CD4-positive, alpha-beta T cell treated with Interleukin-21 for 1 hour (primary cell): ENCODE measurements at regions not wholly inside any gene's neighbourhood (a gene's known extent, or its start where the extent isn't known, plus 50 kb on each side); places are given as distances from the start of the nearest gene placed in this dataset.

Source experiments
- DNase-seq: peaks from one replicate; pipeline ENCODE4 v3.0.0-alpha.2; 2020

DNA sequence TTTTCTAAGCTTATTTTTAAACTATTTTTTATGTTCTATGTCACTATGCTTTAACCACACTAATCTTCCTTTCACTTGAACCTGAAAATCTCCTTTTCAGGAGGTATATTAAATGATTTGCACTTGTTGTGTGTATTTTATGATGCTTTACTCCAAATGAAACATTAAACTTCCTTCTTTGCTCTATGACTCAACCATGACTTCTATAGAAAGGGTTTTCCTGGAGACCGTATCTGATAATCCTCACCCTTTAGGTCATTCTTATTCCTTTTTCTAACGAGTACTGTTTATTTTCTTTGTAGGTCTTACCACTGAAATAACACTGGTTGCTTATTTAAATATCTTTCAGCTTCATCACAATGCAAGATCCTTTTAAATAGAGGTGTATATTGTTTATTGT, 1163.2 kb downstream of the PCDH18 start:
- no peak for DNase-seq

DNA sequence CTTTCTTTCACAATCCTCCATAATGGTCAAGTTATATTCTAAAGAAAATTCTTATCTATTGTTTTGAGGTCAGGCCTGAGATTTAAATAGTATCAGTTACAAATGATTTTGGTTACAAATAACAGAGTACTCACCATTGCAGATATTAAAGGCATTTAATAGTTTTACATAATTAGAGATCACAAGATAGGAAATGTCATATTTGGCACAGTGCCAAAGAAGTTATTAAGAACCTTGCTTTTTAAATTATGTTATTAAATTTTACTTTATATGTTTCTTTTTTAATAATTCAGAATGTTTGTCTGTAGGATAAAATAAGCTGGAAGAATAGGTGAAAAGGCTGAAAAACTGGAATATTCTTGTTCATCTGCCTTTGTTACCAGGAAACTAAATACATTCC, 1174.7 kb downstream of the PCDH18 start:
- no peak for DNase-seq

DNA sequence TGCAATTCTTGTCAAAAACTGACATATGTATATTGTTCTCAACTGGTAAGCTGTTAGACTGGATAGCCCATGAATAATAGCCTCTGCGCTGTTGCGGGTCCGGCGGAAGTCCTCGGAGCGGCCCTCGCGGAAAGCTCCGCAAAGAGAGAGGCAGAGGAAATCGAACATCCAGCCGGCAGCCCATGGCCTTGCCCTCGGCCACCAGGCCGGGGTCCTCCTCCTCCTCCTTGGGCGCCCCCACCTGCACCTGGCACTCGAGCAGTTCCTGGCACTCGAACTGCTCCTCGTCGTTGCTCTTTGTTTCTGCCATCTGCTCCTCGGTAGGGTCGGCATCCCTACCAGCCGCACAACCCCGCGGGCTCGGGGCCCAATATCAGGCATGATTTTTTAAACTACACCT, 1176.3 kb downstream of the PCDH18 start:
- no peak for DNase-seq

DNA sequence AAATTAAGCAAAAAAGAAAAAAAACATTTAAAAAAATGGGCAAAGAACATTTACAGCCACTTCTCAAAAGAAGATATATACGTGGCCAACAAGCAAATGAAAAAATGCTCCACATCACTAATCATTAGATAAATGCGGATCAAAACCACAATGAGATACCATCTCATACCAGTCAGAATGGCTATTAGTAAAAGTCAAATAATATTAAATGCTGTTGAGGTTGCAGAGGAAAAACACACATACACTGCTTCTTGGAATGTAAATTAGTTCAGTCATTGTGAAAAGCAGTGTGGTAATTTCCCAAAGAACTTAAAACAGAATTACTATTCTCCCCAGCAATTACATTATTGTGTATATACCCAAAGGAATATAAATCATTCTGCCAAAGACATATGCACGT, 1189.0 kb downstream of the PCDH18 start:
- no peak for DNase-seq

DNA sequence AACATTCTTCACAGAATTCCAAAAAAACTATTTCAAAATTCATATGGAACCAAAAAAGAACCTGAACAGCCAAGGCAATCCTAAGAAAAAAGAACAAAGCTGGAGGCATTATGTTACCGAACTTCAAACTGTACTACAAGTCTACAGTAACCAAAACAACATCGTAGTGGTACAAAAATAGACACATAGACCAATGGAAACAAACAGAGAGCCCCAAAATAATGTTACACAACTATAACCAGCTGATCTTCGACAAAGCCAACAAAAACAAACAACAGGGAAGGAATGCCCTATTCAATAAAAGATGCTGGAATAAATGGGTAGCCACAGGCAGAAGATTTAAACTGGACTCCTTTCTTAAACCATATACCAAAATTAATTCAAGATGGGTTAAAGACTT, 1189.6 kb downstream of the PCDH18 start:
- DNase-seq, result no peak

DNA sequence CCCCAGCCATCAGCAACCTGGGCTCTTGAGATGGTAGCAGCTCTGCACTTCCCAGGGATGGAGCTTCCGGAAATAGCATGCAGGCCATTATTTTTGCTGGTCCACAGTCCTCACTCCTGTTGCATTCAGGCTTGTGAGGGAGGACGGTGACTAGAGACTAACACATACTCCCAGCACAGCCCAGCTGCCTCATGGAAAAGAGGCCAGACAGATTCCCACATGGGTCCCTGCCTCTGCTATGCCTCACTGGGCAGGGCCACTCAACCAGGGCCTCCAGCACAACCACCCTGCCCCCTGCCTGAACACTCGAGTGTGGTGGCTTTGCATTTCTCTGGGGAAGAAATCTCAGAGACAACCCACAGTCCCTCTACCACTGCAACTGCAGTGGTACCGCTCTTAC, 1195.1 kb downstream of the PCDH18 start:
- no peak for DNase-seq

DNA sequence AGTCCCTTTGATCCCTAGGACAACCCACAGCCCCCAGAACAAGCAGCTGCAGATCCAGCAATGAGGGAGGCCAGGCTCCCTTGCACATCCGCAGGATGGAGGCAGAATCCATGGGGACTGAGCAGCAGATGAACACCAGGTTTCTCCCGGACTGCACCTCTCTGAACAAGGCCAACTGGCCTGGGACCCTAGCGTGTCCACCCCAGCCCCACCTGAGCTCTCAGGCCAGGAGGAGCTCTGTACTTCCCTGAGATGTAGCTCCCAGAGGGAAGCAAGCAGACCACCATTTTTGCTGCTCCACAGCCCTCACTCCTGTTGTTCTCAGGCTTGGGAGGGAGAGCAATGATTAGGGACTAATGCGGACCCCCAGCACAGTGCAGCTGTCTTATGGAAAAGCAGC, 1195.8 kb downstream of the PCDH18 start:
- no peak for DNase-seq

DNA sequence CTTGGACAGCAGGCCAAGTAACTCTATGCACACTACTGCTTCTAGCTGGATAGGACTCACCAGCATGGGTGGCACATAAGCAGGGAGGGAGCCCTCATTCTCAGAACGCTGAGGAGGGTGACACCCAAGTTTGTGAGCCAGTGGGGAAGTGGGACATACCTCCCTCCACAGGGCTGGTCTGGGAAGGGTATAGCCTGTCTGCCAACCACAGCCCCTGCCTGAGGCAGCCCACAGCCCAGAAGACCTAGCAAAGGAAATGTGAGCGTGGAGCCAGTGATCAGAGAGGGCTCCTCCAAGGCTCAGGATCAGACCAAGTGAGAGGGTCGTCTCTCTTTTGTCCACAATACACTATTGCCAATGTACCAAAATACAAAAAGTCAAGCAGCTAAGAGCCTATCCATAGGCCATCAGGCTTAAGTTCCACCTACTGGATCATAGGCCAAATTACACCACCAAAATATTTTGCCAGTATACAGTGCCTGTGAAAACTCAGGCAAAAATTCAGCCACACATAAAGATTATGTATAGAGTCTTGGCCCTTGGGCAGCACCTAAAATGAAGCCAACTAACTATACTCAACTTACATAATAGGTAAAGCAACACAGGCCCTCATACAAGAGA, 1203.1 kb downstream of the PCDH18 start:
- no peak for DNase-seq

DNA sequence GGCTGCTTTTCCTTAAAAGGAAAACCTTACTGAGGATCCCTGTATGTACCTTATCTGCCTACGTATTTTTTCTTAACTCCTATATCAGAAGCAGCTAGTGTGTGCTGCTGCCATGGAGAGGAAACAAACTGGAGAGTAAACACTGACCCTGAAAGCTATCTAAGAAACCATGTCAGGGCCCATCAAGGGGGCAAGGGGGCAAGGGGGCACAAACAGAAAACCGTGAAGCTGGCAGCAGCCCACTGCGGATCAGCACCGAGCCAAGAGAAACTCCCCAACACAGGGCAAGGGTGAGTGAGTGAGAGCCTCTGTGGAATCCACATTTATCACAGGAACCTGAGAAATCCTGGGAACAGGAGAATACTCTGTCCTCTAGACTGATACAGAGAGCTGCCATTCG, 1204.2 kb downstream of the PCDH18 start:
- no peak for DNase-seq

DNA sequence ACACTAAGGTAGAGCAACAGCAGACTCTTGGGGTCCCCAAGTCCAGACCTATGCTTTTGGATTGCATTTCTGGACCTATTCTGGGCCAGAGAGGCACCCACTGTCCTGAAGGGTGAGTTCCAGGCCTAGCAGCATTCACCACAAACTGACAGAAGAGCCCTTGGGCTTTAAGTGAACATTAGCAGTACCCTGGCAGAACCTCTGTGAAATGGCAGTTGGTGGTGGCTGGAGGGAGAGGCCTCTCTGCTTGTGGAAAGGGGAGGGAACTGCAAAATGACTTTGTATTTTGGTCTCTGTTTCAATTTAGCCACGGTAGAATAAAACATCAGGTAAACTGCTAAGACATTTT, 1211.9 kb downstream of the PCDH18 start:
- DNase-seq, result no peak

DNA sequence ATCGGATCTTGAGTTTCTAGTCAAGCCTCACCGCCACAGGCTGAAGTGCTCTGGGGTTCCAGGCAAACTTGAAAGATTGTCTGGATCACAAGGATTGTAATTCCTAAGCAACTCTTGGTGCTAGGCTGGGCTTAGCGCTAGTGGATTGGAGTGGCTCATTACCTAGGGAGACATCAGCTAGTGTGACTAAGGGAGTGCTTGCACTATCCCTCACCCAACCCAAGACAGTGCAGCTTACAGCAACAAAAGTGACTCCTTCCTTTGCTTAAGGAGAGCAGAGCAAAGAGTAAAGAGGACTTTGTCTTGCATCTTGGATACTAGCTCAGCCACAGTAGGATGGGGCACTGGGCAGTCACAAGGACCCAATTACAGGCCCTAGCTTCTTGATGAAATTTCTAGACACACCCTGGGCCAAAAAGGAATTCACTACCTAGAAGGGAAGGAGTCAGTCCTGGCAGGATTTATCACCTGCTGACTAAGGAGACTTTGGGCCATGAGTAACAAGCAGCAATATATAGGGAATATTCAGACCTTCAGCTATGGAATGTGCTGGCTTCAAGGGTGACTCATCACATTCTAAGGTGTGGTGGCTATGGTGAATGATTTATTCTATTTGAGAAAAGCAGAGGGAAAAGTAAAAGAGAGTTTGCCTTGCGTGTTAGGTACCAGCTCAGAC, 1212.4 kb downstream of the PCDH18 start:
- DNase-seq, result no peak

DNA sequence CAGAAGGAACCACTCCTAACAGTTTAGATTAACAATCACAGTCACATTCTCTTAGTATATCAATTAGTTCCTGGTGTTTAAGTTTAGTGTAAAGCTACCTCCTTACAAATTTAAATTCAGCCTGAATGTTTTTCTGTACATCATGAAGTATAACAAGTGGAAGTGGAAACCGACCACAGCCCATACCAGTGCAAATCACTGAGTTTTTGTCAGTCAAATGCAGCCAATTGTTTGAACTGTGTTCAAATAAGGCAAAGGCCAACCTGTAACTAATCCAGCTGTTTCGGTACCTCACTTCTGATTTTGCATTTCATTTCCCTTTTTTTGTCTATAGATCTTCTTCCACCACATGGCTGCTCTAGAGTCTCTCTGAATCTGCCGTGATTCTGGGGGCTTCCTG, 1215.3 kb downstream of the PCDH18 start:
- DNase-seq, result no peak

DNA sequence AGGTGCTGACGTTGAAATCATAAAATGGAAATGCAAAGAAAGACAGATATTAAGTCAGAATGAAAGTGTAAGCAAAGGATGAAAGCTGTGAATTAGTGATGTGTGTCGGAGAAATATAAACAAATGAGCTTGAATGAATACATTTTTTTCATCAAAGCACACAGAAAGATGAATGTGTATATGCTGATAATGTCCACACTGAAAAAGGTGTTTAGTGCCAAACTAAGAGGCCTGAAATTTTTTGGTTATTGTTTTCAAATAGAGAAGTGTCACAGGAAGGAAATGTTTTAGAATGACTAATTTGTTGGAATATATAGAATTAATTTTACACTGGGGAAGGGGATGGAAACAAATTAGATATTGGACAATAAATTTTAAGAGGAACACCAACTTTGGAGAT, 1217.6 kb downstream of the PCDH18 start:
- DNase-seq, result no peak

DNA sequence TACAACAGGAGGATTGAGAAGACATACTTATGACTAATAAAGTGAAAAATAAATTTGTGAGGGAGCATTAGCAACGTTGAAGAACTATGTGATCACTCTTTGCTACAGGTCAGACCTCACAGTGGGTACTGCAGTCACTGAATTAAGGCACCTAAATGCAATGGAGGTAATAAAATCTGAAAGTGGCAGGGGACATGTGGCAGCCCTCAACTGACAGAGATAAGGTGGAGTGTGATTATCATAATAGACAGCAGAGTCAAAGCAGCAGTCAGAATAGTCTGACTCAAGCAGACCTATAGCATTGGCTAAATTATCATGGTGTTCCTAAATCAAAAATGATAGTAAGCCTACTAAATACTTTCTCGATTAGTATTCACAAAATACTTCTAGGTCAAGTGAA, 1220.5 kb downstream of the PCDH18 start:
- DNase-seq, result no peak

DNA sequence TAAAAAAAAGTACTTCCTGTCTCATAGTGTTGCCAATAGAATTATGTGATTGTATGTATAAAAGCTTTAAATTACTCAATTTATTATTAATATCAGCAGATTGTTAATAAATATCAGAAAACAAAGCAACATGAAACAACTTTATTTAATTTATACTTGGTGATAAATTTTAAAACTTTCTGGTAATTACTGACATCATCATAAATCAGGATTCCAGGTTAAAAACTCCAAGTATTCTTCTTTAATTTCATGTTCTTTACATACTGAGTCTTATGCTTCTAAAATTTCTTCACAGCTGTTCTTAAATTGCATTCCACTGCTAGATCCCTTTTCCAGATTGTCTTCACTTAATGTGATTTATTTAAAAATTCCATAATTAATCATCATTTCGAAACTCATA, 1224.5 kb downstream of the PCDH18 start:
- DNase-seq, result no peak

DNA sequence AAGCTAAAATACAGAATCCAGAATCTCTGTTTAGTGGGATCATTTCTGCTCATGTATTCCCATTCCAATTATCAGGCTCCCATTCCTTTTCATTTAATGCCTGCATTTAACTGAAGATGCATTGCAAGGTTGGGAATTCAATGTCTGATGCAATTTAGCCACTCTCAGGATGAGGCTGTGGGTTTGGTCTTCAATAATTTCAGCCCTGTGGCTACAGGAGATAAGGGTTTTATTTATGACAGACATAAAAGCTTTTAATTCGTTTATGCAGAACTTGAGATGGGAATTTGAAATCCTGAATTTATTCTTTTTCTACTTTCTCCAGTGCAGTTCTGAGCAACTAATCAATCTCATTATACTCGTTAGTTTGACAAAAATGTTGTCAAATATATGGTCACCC, 1225.9 kb downstream of the PCDH18 start:
- DNase-seq, result no peak

DNA sequence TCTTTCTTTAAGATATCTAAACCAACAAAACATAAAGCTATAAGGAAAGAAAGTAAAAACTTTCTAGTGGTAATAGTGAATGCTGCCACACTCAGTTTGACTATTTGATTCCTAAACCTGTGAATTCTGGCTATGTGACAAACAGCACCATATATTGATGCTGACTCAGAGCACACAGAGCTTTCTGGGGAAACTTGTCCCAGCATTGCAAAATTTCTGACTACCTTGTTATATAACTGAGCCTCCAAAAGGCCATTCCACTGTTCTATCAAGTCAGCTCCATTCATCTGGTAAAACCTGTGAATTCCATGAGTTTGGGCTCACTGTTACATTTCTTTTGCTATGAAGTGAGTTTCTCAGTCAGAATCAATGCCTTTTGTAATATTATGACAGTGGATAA, 1229.7 kb downstream of the PCDH18 start:
- DNase-seq, result no peak

DNA sequence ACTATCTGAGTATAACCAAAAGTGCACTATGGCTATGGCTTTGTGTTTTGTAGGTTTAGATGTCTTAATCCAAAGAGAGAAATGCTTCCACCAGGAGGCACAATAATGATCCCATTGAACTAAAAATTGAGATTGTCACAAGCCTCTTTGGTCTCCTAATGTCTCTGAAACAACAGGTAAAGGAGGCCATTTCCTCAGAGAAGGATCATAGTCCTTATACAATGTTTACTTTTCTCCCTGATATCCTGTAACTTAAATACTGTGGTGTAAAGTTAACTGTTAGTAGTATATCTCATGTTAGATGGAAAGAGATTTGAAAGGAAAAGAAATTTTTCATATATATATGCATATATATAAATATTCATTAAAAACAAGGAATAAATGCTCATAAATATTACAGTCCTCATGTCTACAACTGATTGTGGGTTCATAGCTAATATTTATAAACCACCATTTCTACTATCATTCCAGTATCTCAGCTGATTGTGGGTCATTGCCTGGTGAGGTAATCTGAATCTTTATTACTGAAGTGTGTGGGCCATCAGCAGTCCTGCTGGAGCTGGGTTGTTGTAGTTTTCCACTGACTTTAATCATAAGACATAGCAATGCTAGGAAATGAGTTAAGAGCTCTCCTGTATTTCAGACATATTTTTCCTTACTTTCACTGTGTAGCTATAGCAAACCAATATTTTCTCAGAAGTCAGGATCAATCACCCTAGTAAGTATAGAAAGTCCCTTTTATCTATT, 1230.4 kb downstream of the PCDH18 start:
- no peak for DNase-seq

DNA sequence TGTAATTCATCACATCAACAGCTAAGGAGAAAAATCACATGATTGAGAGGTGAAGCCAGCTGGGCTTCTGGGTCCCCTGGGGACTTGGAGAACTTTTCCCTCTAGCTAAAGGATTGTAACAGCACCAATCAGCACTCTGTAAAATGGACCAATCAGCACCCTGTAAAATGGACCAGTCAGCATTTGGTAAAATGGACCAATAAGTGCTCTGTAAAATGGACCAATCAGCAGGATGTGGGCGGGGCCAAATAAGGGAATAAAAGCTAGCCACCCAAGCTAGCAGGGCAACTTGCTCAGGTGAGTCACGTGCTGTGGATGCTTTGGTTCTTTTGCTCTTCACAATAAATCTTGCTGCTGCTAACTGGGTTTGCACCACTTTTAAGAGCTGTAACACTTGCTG, 1248.3 kb downstream of the PCDH18 start:
- no peak for DNase-seq

DNA sequence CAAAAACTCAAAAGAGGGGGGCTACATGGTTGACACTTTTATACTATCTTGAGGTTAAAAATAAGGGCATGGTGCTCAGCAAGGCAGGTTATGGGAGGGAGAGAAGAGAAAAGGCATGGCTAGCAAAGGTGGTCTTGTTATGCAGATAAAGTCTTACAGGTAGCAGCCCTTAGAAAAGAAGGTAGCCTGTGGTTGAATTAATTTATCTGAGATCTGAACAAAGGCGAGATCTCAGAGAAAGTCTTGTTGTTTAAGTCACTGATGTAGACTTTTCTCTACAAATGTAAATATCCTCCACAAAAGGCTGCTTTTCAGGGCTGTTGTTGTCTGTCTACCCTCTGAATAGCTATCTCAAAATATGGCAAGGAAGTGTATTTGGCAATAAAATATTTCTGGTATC, 1250.4 kb downstream of the PCDH18 start:
- no peak for DNase-seq

DNA sequence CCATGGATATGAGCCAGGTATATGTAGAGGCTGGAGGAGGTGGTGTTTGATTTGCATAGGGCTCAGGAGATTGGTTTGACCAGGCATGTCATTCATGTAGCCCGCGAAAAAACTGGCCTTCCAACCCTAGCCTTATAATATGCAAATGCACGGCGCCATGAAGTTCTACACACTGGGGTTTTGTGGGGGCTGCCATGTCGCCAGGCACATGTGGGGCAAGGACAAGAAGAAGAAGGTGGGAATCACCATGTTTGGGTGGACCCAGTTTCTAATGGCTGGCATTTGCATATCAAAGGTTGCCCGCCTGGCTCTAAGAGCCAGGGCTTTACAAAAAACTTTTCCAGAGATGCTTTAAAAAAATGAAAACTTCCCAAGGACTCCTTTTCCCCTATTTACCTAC, 1251.0 kb downstream of the PCDH18 start:
- DNase-seq, result no peak

DNA sequence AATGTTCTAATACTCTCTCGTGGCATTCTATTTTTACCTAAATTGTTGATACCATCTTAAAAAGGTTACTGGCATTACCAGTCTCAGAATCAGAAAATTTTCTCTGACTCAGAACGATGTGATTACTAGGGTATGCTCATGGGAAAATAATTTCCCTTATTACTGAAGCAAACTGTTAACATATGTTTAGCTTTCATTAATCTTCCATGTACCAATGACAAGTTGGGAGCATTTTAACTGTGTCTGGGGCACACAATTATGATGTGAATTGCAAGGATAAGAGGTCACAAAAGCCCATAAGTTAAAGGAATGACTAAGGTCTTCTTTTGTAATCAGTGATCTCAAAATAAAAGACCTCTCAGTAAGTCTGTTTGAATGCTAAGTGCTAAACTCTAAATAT, 1254.6 kb downstream of the PCDH18 start:
- DNase-seq, result no peak

DNA sequence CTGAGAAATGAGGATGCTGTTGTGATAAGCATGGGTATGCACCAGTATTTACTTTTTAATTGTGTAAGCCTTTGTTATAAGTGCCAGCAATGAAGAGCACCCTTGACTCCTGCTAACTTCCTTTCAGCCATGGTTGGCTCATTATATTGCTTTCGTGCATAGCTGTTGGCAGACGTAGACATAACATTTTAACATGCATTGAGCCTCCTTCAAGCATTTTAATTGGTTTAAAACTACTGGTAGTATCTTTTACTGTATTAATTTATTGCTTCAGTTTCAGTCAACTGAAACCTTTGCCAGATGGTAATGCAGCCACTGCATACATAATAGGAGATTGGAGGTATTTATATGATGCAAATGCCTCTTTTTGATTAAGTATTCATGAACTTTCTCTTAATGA, 1285.4 kb downstream of the PCDH18 start:
- no peak for DNase-seq

DNA sequence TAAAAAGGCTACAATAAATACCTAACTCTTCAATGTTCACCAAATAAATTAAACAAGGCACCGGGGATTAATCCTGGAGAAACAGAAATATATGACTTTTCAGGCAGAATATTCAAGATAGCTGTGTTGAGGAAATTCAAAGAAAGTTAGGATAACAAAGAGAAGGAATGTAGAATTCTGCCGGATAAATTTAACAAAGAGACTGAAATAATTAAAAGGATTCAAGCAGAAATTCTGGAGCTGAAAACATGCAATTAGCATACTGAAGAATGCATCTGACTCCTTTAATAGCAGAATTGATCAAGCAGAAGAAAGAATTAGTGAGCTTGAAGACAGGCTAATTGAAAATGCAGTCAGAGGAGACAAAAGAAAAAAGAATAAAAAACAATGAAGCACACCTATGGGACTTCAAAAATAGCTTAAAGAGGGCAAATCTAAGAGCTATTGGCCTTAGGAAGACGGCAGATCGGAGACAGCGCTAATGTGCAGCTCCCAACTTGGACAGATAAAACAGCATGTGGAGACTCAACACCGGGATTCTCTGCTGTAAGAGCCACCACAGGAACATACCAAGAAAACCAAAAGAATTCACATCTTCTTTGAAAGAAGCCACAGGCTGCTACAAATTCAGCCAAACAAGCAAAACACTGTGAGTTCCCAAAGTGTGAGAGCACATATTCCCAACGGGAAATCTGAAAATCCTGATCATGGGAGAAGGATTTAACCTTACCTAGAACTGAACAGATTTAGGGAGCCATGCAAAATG, 1290.9 kb downstream of the PCDH18 start:
- no peak for DNase-seq
